GM12874 (cell line): ENCODE measurements at regions not wholly inside any gene's neighbourhood (a gene's known extent, or its start where the extent isn't known, plus 50 kb on each side); places are given as distances from the start of the nearest gene placed in this dataset.

Experiments used
- CTCF ChIP-seq: IDR thresholded peaks from 2 replicates; pipeline ENCODE4 v1.5.1; 2011; ENCODE audit warnings: low read depth, mild to moderate bottlenecking, control low read depth, low read length, moderate library complexity; ENCODE audit not compliant: insufficient read depth

GRCh38 chr4:180642732-180643131 lies 1600.5 kb upstream of the TENM3 start:
- TF ChIP-seq CTCF: no peak

- TF ChIP-seq CTCF: no peak
These were observed 1592.9 kb upstream of the TENM3 start for GRCh38 chr4:180650273-180650672.

GRCh38 chr4:180652533-180652932 lies 1590.7 kb upstream of the TENM3 start:
- no peak for TF ChIP-seq CTCF

- TF ChIP-seq CTCF: no peak
These were observed 1587.3 kb upstream of the TENM3 start for GRCh38 chr4:180655886-180656285.

GRCh38 chr4:180657881-180658280 lies 1585.3 kb upstream of the TENM3 start:
- TF ChIP-seq CTCF: no peak

GRCh38 chr4:180664766-180665368 lies 1578.3 kb upstream of the TENM3 start:
- peak; percentile 57 for TF ChIP-seq CTCF

GRCh38 chr4:180665481-180665880 lies 1577.7 kb upstream of the TENM3 start:
- TF ChIP-seq CTCF: no peak
